HCT116 (cell line): ENCODE measurements at regions not wholly inside any gene's neighbourhood (a gene's known extent, or its start where the extent isn't known, plus 50 kb on each side); places are given as distances from the start of the nearest gene placed in this dataset.

Experiments
- ATAC-seq: fragments of 200-7000 bp; cut with Tn5 transposase; 2 replicates; pipeline ENCODE4 v1.9.1; 2020; ENCODE audit warnings: mild to moderate bottlenecking, moderate library complexity
- BruUV-seq: library from RNA; stranded (reverse); fragments of 400-500 nt; replicated peaks from 2 replicates; lab custom pipeline; 2021; lab: Mats Ljungman, UMichigan
- CTCF ChIA-PET: fragments of 300-600 bp; sonication (Branson Sonifier 250); formaldehyde crosslinking; loops from one replicate; lab custom pipeline; 2021; ENCODE audit warnings: antibody characterized with exemption; lab: Charles Lee
- POLR2A ChIA-PET: fragments of 300-600, 350-600 bp; sonication (Branson Sonifier 250); formaldehyde crosslinking; loops from one replicate; lab custom pipeline; 2021; ENCODE audit warnings: antibody characterized with exemption; lab: Charles Lee
- RAD21 ChIA-PET, 2 experiments: fragments of 300-600 bp; sonication (Branson Sonifier 250); formaldehyde crosslinking; loops; one replicate each; lab custom pipeline; 2023; ENCODE audit warnings: low total read pairs in 2 of 2; ENCODE audit not compliant: uncharacterized antibody in 2 of 2, unreplicated experiment in 2 of 2, low non-redundant PET in 1 of 2; lab: Charles Lee
- DNase-seq: peaks from one replicate; pipeline ENCODE4 v3.0.0-alpha.2; 2010; ENCODE audit warnings: low read depth, low spot score
- H2AFZ ChIP-seq: fragments of 200-600 bp; shearing (Covaris generic), sonication (generic); 2 replicates; pipeline ENCODE4 v1.6.1; 2017; ENCODE audit warnings: low read depth, mixed run types, mixed read lengths, antibody characterized with exemption, low read length; ENCODE audit not compliant: poor library complexity, severe bottlenecking
- H3K27ac ChIP-seq: 2 replicates; pipeline ENCODE4 v1.5.1; 2012; ENCODE audit warnings: low read depth, low read length
- H3K27me3 ChIP-seq: fragments of 200-600 bp; sonication (generic); 2 replicates; pipeline ENCODE4 v1.6.1; 2016; ENCODE audit warnings: mixed run types, low read length, mixed read lengths; ENCODE audit not compliant: insufficient read depth
- H3K36me3 ChIP-seq, 2 experiments: fragments of 200-500 bp in 1 of 2; fragments of 200-600 bp in 1 of 2; sonication (Bioruptor generic) in 1 of 2; sonication (generic) in 1 of 2; 2 replicates each; pipeline versions ENCODE4 v1.5.1 to v1.6.1; 2014 to 2016; ENCODE audit warnings: low read length in 2 of 2, inconsistent platforms in 1 of 2, mixed read lengths in 1 of 2, mixed run types in 1 of 2; ENCODE audit not compliant: insufficient read depth in 2 of 2, control insufficient read depth in 1 of 2
- H3K4me1 ChIP-seq, 2 experiments: fragments of 200-600 bp in 1 of 2; sonication (generic) in 1 of 2; 2 replicates each; pipeline versions ENCODE4 v1.5.1 to v1.6.1; 2012 to 2017; ENCODE audit warnings: low read length in 2 of 2, inconsistent platforms in 1 of 2, mild to moderate bottlenecking in 1 of 2, mixed read lengths in 1 of 2, mixed run types in 1 of 2, moderate library complexity in 1 of 2; ENCODE audit not compliant: insufficient read depth in 2 of 2, control insufficient read depth in 1 of 2
- H3K4me2 ChIP-seq: fragments of 200-600 bp; sonication (generic); 2 replicates; pipeline ENCODE4 v1.6.1; 2017; ENCODE audit warnings: mixed run types, low read length, mixed read lengths
- H3K4me3 ChIP-seq, 2 experiments: fragments of 200-600 bp in 1 of 2; sonication (generic) in 1 of 2; replicated peaks in 1 of 2; 2 replicates each; pipeline ENCODE4 v1.5.1; 2011 to 2016; ENCODE audit warnings: low read length in 2 of 2, control low read depth in 1 of 2, low read depth in 1 of 2, mild to moderate bottlenecking in 1 of 2, mixed read lengths in 1 of 2, mixed run types in 1 of 2
- H3K79me2 ChIP-seq: fragments of 200-600 bp; sonication (generic); 2 replicates; pipeline ENCODE4 v1.6.1; 2017; ENCODE audit warnings: mild to moderate bottlenecking, mixed run types, low read length, moderate library complexity, mixed read lengths; ENCODE audit not compliant: insufficient read depth
- H3K9ac ChIP-seq: fragments of 200-600 bp; sonication (generic); 2 replicates; pipeline ENCODE4 v1.6.1; 2016; ENCODE audit warnings: low read length, mixed read lengths
- H3K9me2 ChIP-seq: fragments of 200-600 bp; sonication (generic), shearing (Covaris generic); 2 replicates; pipeline ENCODE4 v1.6.1; 2017; ENCODE audit warnings: mixed run types, mild to moderate bottlenecking, moderate library complexity; ENCODE audit not compliant: insufficient read depth
- H3K9me3 ChIP-seq, 2 experiments: fragments of 200-500 bp in 1 of 2; fragments of 200-600 bp in 1 of 2; sonication (Bioruptor generic) in 1 of 2; sonication (generic) in 1 of 2; 2 replicates each; pipeline ENCODE4 v1.6.1; 2014 to 2017; ENCODE audit warnings: low read length in 2 of 2, mixed read lengths in 2 of 2, inconsistent platforms in 1 of 2, low read depth in 1 of 2, mild to moderate bottlenecking in 1 of 2, mixed run types in 1 of 2, moderate library complexity in 1 of 2; ENCODE audit not compliant: control insufficient read depth in 1 of 2, insufficient read depth in 1 of 2
- H4K20me1 ChIP-seq: fragments of 200-600 bp; sonication (generic), shearing (Covaris generic); 2 replicates; pipeline ENCODE4 v1.6.1; 2017; ENCODE audit warnings: mixed run types, mild to moderate bottlenecking, moderate library complexity; ENCODE audit not compliant: insufficient read depth
- CBX3 ChIP-seq: IDR thresholded peaks from 2 replicates; pipeline ENCODE4 v1.6.1; 2012; ENCODE audit warnings: low read depth
- EGR1 ChIP-seq: IDR thresholded peaks from 2 replicates; pipeline ENCODE4 v1.6.1; 2012; ENCODE audit warnings: low read depth
- FOSL1 ChIP-seq: IDR thresholded peaks from 2 replicates; pipeline ENCODE4 v1.6.1; 2012; ENCODE audit warnings: low read depth
- SP1 ChIP-seq: IDR thresholded peaks from 2 replicates; pipeline ENCODE4 v1.6.1; 2012; ENCODE audit warnings: low read depth
- ZNF274 ChIP-seq: fragments of 200-500 bp; sonication (Bioruptor generic); IDR thresholded peaks from 2 replicates; pipeline ENCODE4 v1.6.1; 2014; ENCODE audit warnings: mild to moderate bottlenecking, low read depth, low read length, inconsistent platforms
- intact Hi-C: fragments of 100-400 bp; cut with micrococcal nuclease; formaldehyde crosslinking; loops from 2 replicates; pipeline ENCODE4 v1.10.0; 2022
- TF ChIP-seq, protein P1 (sequence below), 3 experiments: fragments of 200-600 bp in 1 of 3; sonication (generic) in 1 of 3; IDR thresholded peaks in 2 of 3; conservative IDR thresholded peaks in 1 of 3; 2 replicates each; pipeline ENCODE4 v1.5.1; 2012 to 2017; ENCODE audit warnings: low read depth in 2 of 3, low read length in 2 of 3, antibody characterized with exemption in 1 of 3, borderline replicate concordance in 1 of 3, control low read depth in 1 of 3, mild to moderate bottlenecking in 1 of 3, mixed read lengths in 1 of 3, mixed run types in 1 of 3, moderate library complexity in 1 of 3; ENCODE audit not compliant: insufficient read depth in 1 of 3

DNA sequence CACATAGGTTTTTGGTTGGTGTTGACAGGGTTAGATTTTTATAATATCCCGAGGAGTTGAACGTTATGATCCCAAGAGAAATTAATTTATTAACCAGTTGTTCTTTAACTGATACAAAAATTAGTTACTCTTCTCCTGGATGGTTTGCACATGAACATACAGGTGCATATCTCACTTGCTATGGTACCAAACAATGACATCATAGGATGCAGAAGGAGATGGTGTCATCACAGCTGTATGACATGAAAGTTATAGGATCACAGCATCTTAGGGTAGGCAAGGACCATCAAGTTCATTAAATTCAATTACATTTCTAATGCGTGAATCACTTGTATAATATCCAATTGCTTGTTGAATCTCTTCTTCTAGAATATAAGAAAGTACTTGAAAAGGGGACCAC is 175.8 kb downstream of the PAH start:
- H3K36me3 ChIP-seq: no peaks in the 10 kb centered on the region
- H3K9ac ChIP-seq: no peak overlapping the region
- POLR2A ChIA-PET: no interaction called here
- BruUV-seq: no TSS peak
- H3K27me3 ChIP-seq: 0 out of 2 replicates have a peak, but pooled peaks cover 4% of the 10 kb centered on the region
- H2AFZ ChIP-seq: no peak overlapping the region
- H3K4me3 ChIP-seq: no peak overlapping the region
- no peaks in the 10 kb centered on the region for H3K9me3 ChIP-seq
- no peaks in the 10 kb centered on the region for H3K79me2 ChIP-seq
- DNase-seq (no peak), ATAC-seq (no peak)
- no peaks in the 10 kb centered on the region for H3K4me1 ChIP-seq
- no peaks in the 10 kb centered on the region for H4K20me1 ChIP-seq
- no peak overlapping the region for H3K4me2 ChIP-seq
- RAD21 ChIA-PET: no interaction called here
- CTCF ChIA-PET: interaction anchor here (1.8 to 2.5 kb wide), 3 partner anchors 38 to 801 kb away, joined by 6 to 12 read pairs (median 7); no protein-coding TSS in a partner anchor
- no peaks in the 10 kb centered on the region for H3K9me2 ChIP-seq
- no peak overlapping the region for H3K27ac ChIP-seq
- TF ChIP-seq ZNF274: no peak
- no peak for TF ChIP-seq EGR1
- TF ChIP-seq, protein P1, sequence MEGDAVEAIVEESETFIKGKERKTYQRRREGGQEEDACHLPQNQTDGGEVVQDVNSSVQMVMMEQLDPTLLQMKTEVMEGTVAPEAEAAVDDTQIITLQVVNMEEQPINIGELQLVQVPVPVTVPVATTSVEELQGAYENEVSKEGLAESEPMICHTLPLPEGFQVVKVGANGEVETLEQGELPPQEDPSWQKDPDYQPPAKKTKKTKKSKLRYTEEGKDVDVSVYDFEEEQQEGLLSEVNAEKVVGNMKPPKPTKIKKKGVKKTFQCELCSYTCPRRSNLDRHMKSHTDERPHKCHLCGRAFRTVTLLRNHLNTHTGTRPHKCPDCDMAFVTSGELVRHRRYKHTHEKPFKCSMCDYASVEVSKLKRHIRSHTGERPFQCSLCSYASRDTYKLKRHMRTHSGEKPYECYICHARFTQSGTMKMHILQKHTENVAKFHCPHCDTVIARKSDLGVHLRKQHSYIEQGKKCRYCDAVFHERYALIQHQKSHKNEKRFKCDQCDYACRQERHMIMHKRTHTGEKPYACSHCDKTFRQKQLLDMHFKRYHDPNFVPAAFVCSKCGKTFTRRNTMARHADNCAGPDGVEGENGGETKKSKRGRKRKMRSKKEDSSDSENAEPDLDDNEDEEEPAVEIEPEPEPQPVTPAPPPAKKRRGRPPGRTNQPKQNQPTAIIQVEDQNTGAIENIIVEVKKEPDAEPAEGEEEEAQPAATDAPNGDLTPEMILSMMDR (IDR thresholded peaks at IDR 0.05 in 2 of 3, conservative IDR thresholded peaks at IDR 0.05 in 1 of 3; ENCODE audit: borderline replicate concordance in 1 of 3, insufficient read depth in 1 of 3, low read depth in 2 of 3, low read length in 2 of 3): no peak
- no peak for TF ChIP-seq FOSL1
- no peak for TF ChIP-seq SP1
- TF ChIP-seq CBX3: no peak
- intact Hi-C loops: loop anchor here (10.0 kb wide), 1 partner anchor 646 kb away; no protein-coding TSS in a partner anchor
